Chondrocyte (in vitro differentiated cells): ENCODE measurements at regions not wholly inside any gene's neighbourhood (a gene's known extent, or its start where the extent isn't known, plus 50 kb on each side); places are given as distances from the start of the nearest gene placed in this dataset.

Source experiments
- DNase-seq: peaks from one replicate; pipeline ENCODE4 v3.0.0; 2021; ENCODE audit warnings: mixed read lengths, low spot score
- H3K27ac Mint-ChIP-seq: one replicate; pipeline ENCODE4 v1.8.0; 2021; ENCODE audit warnings: mild to moderate bottlenecking, moderate library complexity, mixed read lengths; ENCODE audit not compliant: unreplicated experiment
- H3K27me3 Mint-ChIP-seq: 2 replicates; pipeline ENCODE4 v1.8.0; 2021; ENCODE audit warnings: low read depth, mixed read lengths
- H3K36me3 Mint-ChIP-seq: 2 replicates; pipeline ENCODE4 v1.8.0; 2021; ENCODE audit warnings: low read depth, mixed read lengths
- H3K4me1 Mint-ChIP-seq: 2 replicates; pipeline ENCODE4 v1.8.0; 2021; ENCODE audit warnings: low read depth, mild to moderate bottlenecking, mixed read lengths
- H3K4me3 Mint-ChIP-seq: one replicate; pipeline ENCODE4 v1.8.0; 2021; ENCODE audit warnings: mild to moderate bottlenecking, moderate library complexity, mixed read lengths; ENCODE audit not compliant: unreplicated experiment
- H3K9me3 Mint-ChIP-seq: 2 replicates; pipeline ENCODE4 v1.8.0; 2021; ENCODE audit warnings: low read depth, mixed read lengths
- CTCF ChIP-seq: fragments of 200-600 bp; sonication (generic); IDR thresholded peaks from 2 replicates; pipeline ENCODE4 v1.5.0; 2021; ENCODE audit warnings: antibody characterized with exemption, mild to moderate bottlenecking, moderate library complexity

DNA sequence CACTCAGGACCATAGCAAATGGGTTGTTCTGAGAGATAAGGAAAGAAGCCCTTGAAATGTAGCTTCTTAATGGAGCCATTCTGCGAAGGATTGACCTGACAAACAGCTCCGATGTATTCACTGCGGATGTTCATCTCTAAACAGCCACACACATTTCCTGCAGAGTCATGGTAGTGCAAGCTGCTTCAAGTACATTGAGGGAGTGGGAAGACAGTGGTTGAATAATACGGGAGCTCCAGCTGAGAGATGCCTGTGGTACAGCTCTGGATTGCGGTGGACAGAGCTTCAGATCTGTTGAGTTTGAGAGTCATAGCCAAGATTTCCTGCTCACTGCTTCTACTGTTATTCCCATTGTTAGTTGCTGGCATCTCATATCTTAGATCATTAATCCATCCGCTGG is 86.6 kb downstream of the ZBTB18 start:
- Mint-ChIP-seq H3K27ac (no peak overlapping the region), H3K9me3 (peaks cover 2% of the 10 kb centered on the region), H3K27me3 (no peaks in the 10 kb centered on the region), H3K36me3 (no peaks in the 10 kb centered on the region), H3K4me1 (peaks cover 14% of the 10 kb centered on the region), H3K4me3 (no peak overlapping the region)
- no peak for DNase-seq
- TF ChIP-seq CTCF, result no peak

GRCh38 chr1:244138399-244138798 is 87.3 kb downstream of the ZBTB18 start:
- H3K4me3 Mint-ChIP-seq, result no peak overlapping the region
- H3K27me3 Mint-ChIP-seq, result no peaks in the 10 kb centered on the region
- H3K9me3 Mint-ChIP-seq, result peaks cover 2% of the 10 kb centered on the region

DNA sequence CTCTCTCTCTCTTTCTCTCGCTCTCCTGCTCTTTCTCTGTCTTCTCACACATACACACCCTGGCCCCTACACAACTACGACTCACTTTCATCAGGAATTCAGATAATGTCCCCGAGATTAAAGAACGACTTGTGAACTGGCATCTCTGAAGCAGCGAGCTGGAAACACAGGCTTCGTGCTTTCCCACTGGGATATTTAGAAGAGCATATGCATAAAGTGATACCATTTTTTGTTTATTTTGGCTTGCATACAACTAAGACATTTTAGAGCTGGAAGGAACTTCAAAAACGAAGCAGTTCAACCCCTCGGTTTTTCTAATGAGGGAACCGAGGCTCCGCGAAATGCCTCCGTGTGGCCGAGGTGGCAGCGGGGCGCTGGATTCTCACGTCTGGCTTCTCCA is 88.6 kb downstream of the ZBTB18 start:
- Mint-ChIP-seq H3K4me3 (no peak overlapping the region), H3K27ac (no peak overlapping the region), H3K4me1 (peaks cover 14% of the 10 kb centered on the region), H3K36me3 (no peaks in the 10 kb centered on the region), H3K9me3 (peaks cover 2% of the 10 kb centered on the region), H3K27me3 (no peaks in the 10 kb centered on the region)
- no peak for DNase-seq
- TF ChIP-seq CTCF, result no peak

More at GRCh38 chr1:244138399-244138798, 87.3 kb downstream of the ZBTB18 start:
- DNase-seq, result no peak
- Mint-ChIP-seq H3K36me3 (no peaks in the 10 kb centered on the region), H3K27ac (no peak overlapping the region), H3K4me1 (peaks cover 14% of the 10 kb centered on the region)
- no peak for TF ChIP-seq CTCF

- peaks cover 14% of the 10 kb centered on the region for H3K4me1 Mint-ChIP-seq
- no peak for DNase-seq
- H3K27ac Mint-ChIP-seq, result no peak overlapping the region
- H3K36me3 Mint-ChIP-seq, result no peaks in the 10 kb centered on the region
- H3K4me3 Mint-ChIP-seq, result no peak overlapping the region
- TF ChIP-seq CTCF, result no peak
- no peaks in the 10 kb centered on the region for H3K27me3 Mint-ChIP-seq
- H3K9me3 Mint-ChIP-seq, result peaks cover 2% of the 10 kb centered on the region
These were observed 89.3 kb downstream of the ZBTB18 start for GRCh38 chr1:244140420-244140819.

GRCh38 chr1:244144053-244144452 is 93.0 kb downstream of the ZBTB18 start:
- no peak for TF ChIP-seq CTCF
- no peak for DNase-seq

More at GRCh38 chr1:244144053-244144452, 93.0 kb downstream of the ZBTB18 start:
- H3K27ac Mint-ChIP-seq, result no peak overlapping the region
- no peaks in the 10 kb centered on the region for H3K36me3 Mint-ChIP-seq
- peaks cover 11% of the 10 kb centered on the region for H3K4me1 Mint-ChIP-seq
- no peaks in the 10 kb centered on the region for H3K27me3 Mint-ChIP-seq
- no peak overlapping the region for H3K4me3 Mint-ChIP-seq
- peaks cover 2% of the 10 kb centered on the region for H3K9me3 Mint-ChIP-seq
